ENCODE measurements at regions not wholly inside any gene's neighbourhood (a gene's known extent, or its start where the extent isn't known, plus 50 kb on each side); places are given as distances from the start of the nearest gene placed in this dataset.

GRCh38 chr17:70924776-70925175 lies 755.4 kb downstream of the KCNJ2 start:
- no peak for DNase-seq (ENCODE audit: low spot score in 2 of 2, unreplicated experiment in 2 of 2)
- Mint-ChIP-seq H3K4me3 (no peak overlapping the region), H3K4me1 (no peaks in the 10 kb centered on the region), H3K27ac (no peak overlapping the region), H3K27me3 (ENCODE audit: low read depth) (no peaks in the 10 kb centered on the region), H3K9me3 (peaks cover 3% of the 10 kb centered on the region), H3K36me3 (no peaks in the 10 kb centered on the region)
- TF ChIP-seq, protein P1, sequence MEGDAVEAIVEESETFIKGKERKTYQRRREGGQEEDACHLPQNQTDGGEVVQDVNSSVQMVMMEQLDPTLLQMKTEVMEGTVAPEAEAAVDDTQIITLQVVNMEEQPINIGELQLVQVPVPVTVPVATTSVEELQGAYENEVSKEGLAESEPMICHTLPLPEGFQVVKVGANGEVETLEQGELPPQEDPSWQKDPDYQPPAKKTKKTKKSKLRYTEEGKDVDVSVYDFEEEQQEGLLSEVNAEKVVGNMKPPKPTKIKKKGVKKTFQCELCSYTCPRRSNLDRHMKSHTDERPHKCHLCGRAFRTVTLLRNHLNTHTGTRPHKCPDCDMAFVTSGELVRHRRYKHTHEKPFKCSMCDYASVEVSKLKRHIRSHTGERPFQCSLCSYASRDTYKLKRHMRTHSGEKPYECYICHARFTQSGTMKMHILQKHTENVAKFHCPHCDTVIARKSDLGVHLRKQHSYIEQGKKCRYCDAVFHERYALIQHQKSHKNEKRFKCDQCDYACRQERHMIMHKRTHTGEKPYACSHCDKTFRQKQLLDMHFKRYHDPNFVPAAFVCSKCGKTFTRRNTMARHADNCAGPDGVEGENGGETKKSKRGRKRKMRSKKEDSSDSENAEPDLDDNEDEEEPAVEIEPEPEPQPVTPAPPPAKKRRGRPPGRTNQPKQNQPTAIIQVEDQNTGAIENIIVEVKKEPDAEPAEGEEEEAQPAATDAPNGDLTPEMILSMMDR (IDR thresholded peaks at IDR 0.05; ENCODE audit: unreplicated experiment), result no peak

GRCh38 chr17:70929226-70929625 lies 759.9 kb downstream of the KCNJ2 start:
- peaks cover 2% of the 10 kb centered on the region for H3K27me3 Mint-ChIP-seq (ENCODE audit: low read depth)
- H3K36me3 Mint-ChIP-seq, result no peaks in the 10 kb centered on the region
- H3K27ac Mint-ChIP-seq, result no peak overlapping the region
- no peaks in the 10 kb centered on the region for H3K9me3 Mint-ChIP-seq
- no peaks in the 10 kb centered on the region for H3K4me1 Mint-ChIP-seq
- no peak for DNase-seq (ENCODE audit: low spot score in 2 of 2, unreplicated experiment in 2 of 2)
- H3K4me3 Mint-ChIP-seq, result no peak overlapping the region
- TF ChIP-seq, protein P1 (IDR thresholded peaks at IDR 0.05; ENCODE audit: unreplicated experiment), result no peak

GRCh38 chr17:70934231-70934630 lies 764.9 kb downstream of the KCNJ2 start:
- no peak overlapping the region for H3K4me3 Mint-ChIP-seq
- TF ChIP-seq, protein P1 (IDR thresholded peaks at IDR 0.05; ENCODE audit: unreplicated experiment), result no peak
- no peaks in the 10 kb centered on the region for H3K36me3 Mint-ChIP-seq
- H3K27ac Mint-ChIP-seq, result no peak overlapping the region
- peaks cover 2% of the 10 kb centered on the region for H3K27me3 Mint-ChIP-seq (ENCODE audit: low read depth)
- peaks cover 7% of the 10 kb centered on the region for H3K4me1 Mint-ChIP-seq
- no peaks in the 10 kb centered on the region for H3K9me3 Mint-ChIP-seq
- DNase-seq (ENCODE audit: low spot score in 2 of 2, unreplicated experiment in 2 of 2), result no peak

GRCh38 chr17:70934835-70935234 lies 765.5 kb downstream of the KCNJ2 start:
- Mint-ChIP-seq H3K27me3 (ENCODE audit: low read depth) (peaks cover 2% of the 10 kb centered on the region), H3K27ac (no peak overlapping the region), H3K36me3 (no peaks in the 10 kb centered on the region), H3K4me1 (peaks cover 7% of the 10 kb centered on the region), H3K4me3 (no peak overlapping the region), H3K9me3 (no peaks in the 10 kb centered on the region)
- TF ChIP-seq, protein P1 (IDR thresholded peaks at IDR 0.05; ENCODE audit: unreplicated experiment), result no peak
- no peak for DNase-seq (ENCODE audit: low spot score in 2 of 2, unreplicated experiment in 2 of 2)

- no peak overlapping the region for H3K27ac Mint-ChIP-seq
- no peak for DNase-seq (ENCODE audit: low spot score in 2 of 2, unreplicated experiment in 2 of 2)
- peaks cover 7% of the 10 kb centered on the region for H3K4me1 Mint-ChIP-seq
- peaks cover 9% of the 10 kb centered on the region for H3K27me3 Mint-ChIP-seq (ENCODE audit: low read depth)
- H3K36me3 Mint-ChIP-seq, result no peaks in the 10 kb centered on the region
- H3K9me3 Mint-ChIP-seq, result no peaks in the 10 kb centered on the region
- TF ChIP-seq, protein P1 (IDR thresholded peaks at IDR 0.05; ENCODE audit: unreplicated experiment), result no peak
- no peak overlapping the region for H3K4me3 Mint-ChIP-seq
Observed at GRCh38 chr17:70936724-70937123, 767.4 kb downstream of the KCNJ2 start.

DNA sequence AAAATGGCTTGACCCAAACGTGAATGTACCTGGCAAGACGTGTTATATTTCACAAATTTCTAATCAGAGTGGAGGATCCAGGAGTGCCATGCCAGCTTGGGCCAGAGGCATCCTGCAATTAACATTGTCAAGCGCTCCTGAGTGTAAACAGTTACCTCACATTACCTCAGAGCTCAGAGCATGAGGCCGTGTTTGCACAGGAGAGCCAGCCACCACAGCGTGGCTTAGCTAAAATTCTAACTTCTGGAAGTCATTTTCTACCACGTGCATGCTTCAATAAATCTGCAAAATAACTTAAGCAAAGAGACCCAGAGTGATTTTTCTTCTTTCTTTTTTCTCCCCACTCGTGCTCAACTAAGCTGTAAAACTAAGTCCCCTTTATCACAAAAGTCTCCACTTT lies 769.0 kb downstream of the KCNJ2 start:
- Mint-ChIP-seq H3K27ac (no peak overlapping the region), H3K27me3 (ENCODE audit: low read depth) (peaks cover 12% of the 10 kb centered on the region), H3K9me3 (peaks cover 3% of the 10 kb centered on the region), H3K4me3 (no peak overlapping the region), H3K36me3 (no peaks in the 10 kb centered on the region), H3K4me1 (peaks cover 7% of the 10 kb centered on the region)
- DNase-seq (ENCODE audit: low spot score in 2 of 2, unreplicated experiment in 2 of 2), result no peak
- TF ChIP-seq, protein P1 (IDR thresholded peaks at IDR 0.05; ENCODE audit: unreplicated experiment), result no peak
